Liver (tissue), 8 donors: ENCODE measurements at regions not wholly inside any gene's neighbourhood (a gene's known extent, or its start where the extent isn't known, plus 50 kb on each side); places are given as distances from the start of the nearest gene placed in this dataset.

Source experiments
- DNase-seq: peaks from one replicate; pipeline ENCODE4 v3.0.0-alpha.2; 2017; ENCODE audit warnings: low spot score
- H3K27ac ChIP-seq, 2 donors: one replicate each; pipeline ENCODE4 v1.7.0; 2013; ENCODE audit warnings: inconsistent platforms in 2 of 2, low read length in 2 of 2, control low read depth in 1 of 2, low read depth in 1 of 2, mild to moderate bottlenecking in 1 of 2
- H3K27me3 ChIP-seq, 4 donors: one replicate each; pipeline versions ENCODE4 v1.6.1 to v1.7.0; 2013; ENCODE audit warnings: low read length in 3 of 4, inconsistent platforms in 1 of 4, mild to moderate bottlenecking in 1 of 4, moderate library complexity in 1 of 4; ENCODE audit not compliant: control insufficient read depth in 4 of 4, insufficient read depth in 4 of 4
- H3K36me3 ChIP-seq, 4 donors: one replicate each; pipeline versions ENCODE4 v1.6.1 to v1.7.0; 2013; ENCODE audit warnings: low read length in 3 of 4, mild to moderate bottlenecking in 3 of 4, low read depth in 1 of 4, moderate library complexity in 1 of 4; ENCODE audit not compliant: control insufficient read depth in 4 of 4, insufficient read depth in 3 of 4
- H3K4me1 ChIP-seq, 4 donors: one replicate each; pipeline versions ENCODE4 v1.6.1 to v1.7.0; 2013; ENCODE audit warnings: low read length in 3 of 4, mild to moderate bottlenecking in 3 of 4, moderate library complexity in 1 of 4; ENCODE audit not compliant: control insufficient read depth in 4 of 4, insufficient read depth in 4 of 4
- H3K4me3 ChIP-seq, 3 donors: one replicate each; pipeline versions ENCODE4 v1.6.1 to v1.7.0; 2013; ENCODE audit warnings: low read length in 3 of 3, control low read depth in 1 of 3, low read depth in 1 of 3, mild to moderate bottlenecking in 1 of 3
- H3K9ac ChIP-seq, 2 donors: one replicate each; pipeline ENCODE4 v1.7.0; 2013; ENCODE audit warnings: low read length in 2 of 2, mild to moderate bottlenecking in 2 of 2, moderate library complexity in 2 of 2, control low read depth in 1 of 2, low read depth in 1 of 2
- H3K9me3 ChIP-seq, 4 donors: one replicate each; pipeline versions ENCODE4 v1.6.1 to v1.7.0; 2013; ENCODE audit warnings: low read length in 3 of 4; ENCODE audit not compliant: control insufficient read depth in 4 of 4
- EGR1 ChIP-seq, 2 donors: IDR thresholded peaks; 2 replicates each; pipeline ENCODE4 v1.6.1; 2016 to 2018; ENCODE audit warnings: antibody characterized with exemption in 2 of 2, low read depth in 2 of 2
- FOXA1 ChIP-seq: IDR thresholded peaks from 2 replicates; pipeline ENCODE4 v1.6.1; 2016; ENCODE audit warnings: antibody characterized with exemption
- GABPA ChIP-seq, 2 donors: IDR thresholded peaks in 1 of 2; conservative IDR thresholded peaks in 1 of 2; 2 replicates each; pipeline ENCODE4 v1.6.1; 2016; ENCODE audit warnings: antibody characterized with exemption in 2 of 2, mild to moderate bottlenecking in 1 of 2, moderate library complexity in 1 of 2
- HNF4A ChIP-seq, 2 donors: conservative IDR thresholded peaks; 2 replicates each; pipeline ENCODE4 v1.6.1; 2016; ENCODE audit warnings: antibody characterized with exemption in 2 of 2, mild to moderate bottlenecking in 2 of 2
- HNF4G ChIP-seq: IDR thresholded peaks from 2 replicates; pipeline ENCODE4 v1.6.1; 2016; ENCODE audit warnings: antibody characterized with exemption
- JUND ChIP-seq, 2 donors: IDR thresholded peaks; 2 replicates each; pipeline ENCODE4 v1.6.1; 2016; ENCODE audit warnings: antibody characterized with exemption in 2 of 2
- MAX ChIP-seq: IDR thresholded peaks from 2 replicates; pipeline ENCODE4 v1.6.1; 2016; ENCODE audit warnings: antibody characterized with exemption
- NR2F2 ChIP-seq: IDR thresholded peaks from 2 replicates; pipeline ENCODE4 v1.6.1; 2016; ENCODE audit warnings: antibody characterized with exemption
- RAD21 ChIP-seq, 2 donors: IDR thresholded peaks; 2 replicates each; pipeline ENCODE4 v1.6.1; 2016; ENCODE audit warnings: antibody characterized with exemption in 2 of 2, mild to moderate bottlenecking in 2 of 2
- RXRA ChIP-seq, 2 donors: IDR thresholded peaks; 2 replicates each; pipeline ENCODE4 v1.6.1; 2017 to 2018; ENCODE audit warnings: antibody characterized with exemption in 2 of 2, mild to moderate bottlenecking in 1 of 2
- SP1 ChIP-seq: IDR thresholded peaks from 2 replicates; pipeline ENCODE4 v1.6.1; 2018; ENCODE audit warnings: antibody characterized with exemption, mild to moderate bottlenecking
- TAF1 ChIP-seq: conservative IDR thresholded peaks from 2 replicates; pipeline ENCODE4 v1.6.1; 2016; ENCODE audit warnings: antibody characterized with exemption, mild to moderate bottlenecking
- YY1 ChIP-seq: IDR thresholded peaks from 2 replicates; pipeline ENCODE4 v1.6.1; 2016; ENCODE audit warnings: antibody characterized with exemption, mild to moderate bottlenecking
- WGBS: extraction: QIAGEN DNeasy Blood & Tissue Kit; methylation state at CpG from one replicate; pipeline ENCODE4 v1.1.7; 2013; 5-methylcytosine and 5-hydroxymethylcytosine counted together
- TF ChIP-seq, protein P1 (sequence below): IDR thresholded peaks from 2 replicates; pipeline ENCODE4 v1.6.1; 2016; ENCODE audit warnings: antibody characterized with exemption
- TF ChIP-seq, protein P2 (sequence below): fragments of 150-350 bp; IDR thresholded peaks from 2 replicates; pipeline ENCODE4 v1.5.1; 2017; ENCODE audit warnings: improper control_type of control experiment, low read depth, low read length; ENCODE audit not compliant: missing input control
- TF ChIP-seq, protein P3 (sequence below): IDR thresholded peaks from 2 replicates; pipeline ENCODE4 v1.6.1; 2016; ENCODE audit warnings: antibody characterized with exemption
- TF ChIP-seq, protein P4 (sequence below): IDR thresholded peaks from 2 replicates; pipeline ENCODE4 v1.6.1; 2016; ENCODE audit warnings: antibody characterized with exemption, mild to moderate bottlenecking
- donor health status: healthy.
- donor health status: healthy.
- donor health status: healthy.
- donor health status: healthy.
- donor health status: healthy.

GRCh38 chr16:5971924-5972323 lies 874.3 kb upstream of the EEF2KMT start:
- H3K9ac ChIP-seq: no peak overlapping the region
- TF ChIP-seq NR2F2: no peak
- no peak for TF ChIP-seq GABPA (IDR thresholded peaks at IDR 0.05 in 1 of 2, conservative IDR thresholded peaks at IDR 0.05 in 1 of 2)
- TF ChIP-seq HNF4A (conservative IDR thresholded peaks at IDR 0.05): no peak
- TF ChIP-seq MAX: no peak
- no peak for TF ChIP-seq SP1
- no peak for TF ChIP-seq RAD21 (IDR thresholded peaks at IDR 0.05)
- no peak for TF ChIP-seq JUND (IDR thresholded peaks at IDR 0.05)
- TF ChIP-seq YY1: no peak
- TF ChIP-seq HNF4G: no peak
- TF ChIP-seq RXRA (IDR thresholded peaks at IDR 0.05): no peak
- TF ChIP-seq, protein P1, sequence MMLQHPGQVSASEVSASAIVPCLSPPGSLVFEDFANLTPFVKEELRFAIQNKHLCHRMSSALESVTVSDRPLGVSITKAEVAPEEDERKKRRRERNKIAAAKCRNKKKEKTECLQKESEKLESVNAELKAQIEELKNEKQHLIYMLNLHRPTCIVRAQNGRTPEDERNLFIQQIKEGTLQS: no peak
- TF ChIP-seq TAF1: no peak
- TF ChIP-seq FOXA1: no peak
- TF ChIP-seq, protein P2, sequence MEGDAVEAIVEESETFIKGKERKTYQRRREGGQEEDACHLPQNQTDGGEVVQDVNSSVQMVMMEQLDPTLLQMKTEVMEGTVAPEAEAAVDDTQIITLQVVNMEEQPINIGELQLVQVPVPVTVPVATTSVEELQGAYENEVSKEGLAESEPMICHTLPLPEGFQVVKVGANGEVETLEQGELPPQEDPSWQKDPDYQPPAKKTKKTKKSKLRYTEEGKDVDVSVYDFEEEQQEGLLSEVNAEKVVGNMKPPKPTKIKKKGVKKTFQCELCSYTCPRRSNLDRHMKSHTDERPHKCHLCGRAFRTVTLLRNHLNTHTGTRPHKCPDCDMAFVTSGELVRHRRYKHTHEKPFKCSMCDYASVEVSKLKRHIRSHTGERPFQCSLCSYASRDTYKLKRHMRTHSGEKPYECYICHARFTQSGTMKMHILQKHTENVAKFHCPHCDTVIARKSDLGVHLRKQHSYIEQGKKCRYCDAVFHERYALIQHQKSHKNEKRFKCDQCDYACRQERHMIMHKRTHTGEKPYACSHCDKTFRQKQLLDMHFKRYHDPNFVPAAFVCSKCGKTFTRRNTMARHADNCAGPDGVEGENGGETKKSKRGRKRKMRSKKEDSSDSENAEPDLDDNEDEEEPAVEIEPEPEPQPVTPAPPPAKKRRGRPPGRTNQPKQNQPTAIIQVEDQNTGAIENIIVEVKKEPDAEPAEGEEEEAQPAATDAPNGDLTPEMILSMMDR: no peak
- no peak for TF ChIP-seq EGR1 (IDR thresholded peaks at IDR 0.05; ENCODE audit: low read depth in 2 of 2)
- 71% methylated on average over 2 of the region's 2 CpGs for whole genome bisulfite sequencing
- peaks cover 0 to 15% (median 2%) of the 10 kb centered on the region in 4 donors for H3K9me3 ChIP-seq
- no peaks in the 10 kb centered on the region for H3K36me3 ChIP-seq
- H3K4me1 ChIP-seq: no peaks in the 10 kb centered on the region
- peaks cover 0 to 5% (median 0%) of the 10 kb centered on the region in 4 donors for H3K27me3 ChIP-seq
- DNase-seq: no peak
- no peak overlapping the region for H3K27ac ChIP-seq
- no peak overlapping the region for H3K4me3 ChIP-seq

GRCh38 chr16:5971106-5971505 lies 873.5 kb upstream of the EEF2KMT start:
- peaks cover 0 to 15% (median 2%) of the 10 kb centered on the region in 4 donors for H3K9me3 ChIP-seq
- no peak overlapping the region for H3K4me3 ChIP-seq
- no peak for DNase-seq
- TF ChIP-seq TAF1 (no peak), MAX (no peak), YY1 (no peak), HNF4G (no peak)
- H3K27me3 ChIP-seq: peaks cover 0 to 5% (median 0%) of the 10 kb centered on the region in 4 donors
- H3K36me3 ChIP-seq: no peaks in the 10 kb centered on the region
- no peak overlapping the region for H3K9ac ChIP-seq
- WGBS: 51% methylated on average over 2 of the region's 2 CpGs
- no peaks in the 10 kb centered on the region for H3K4me1 ChIP-seq
- no peak overlapping the region for H3K27ac ChIP-seq

DNA sequence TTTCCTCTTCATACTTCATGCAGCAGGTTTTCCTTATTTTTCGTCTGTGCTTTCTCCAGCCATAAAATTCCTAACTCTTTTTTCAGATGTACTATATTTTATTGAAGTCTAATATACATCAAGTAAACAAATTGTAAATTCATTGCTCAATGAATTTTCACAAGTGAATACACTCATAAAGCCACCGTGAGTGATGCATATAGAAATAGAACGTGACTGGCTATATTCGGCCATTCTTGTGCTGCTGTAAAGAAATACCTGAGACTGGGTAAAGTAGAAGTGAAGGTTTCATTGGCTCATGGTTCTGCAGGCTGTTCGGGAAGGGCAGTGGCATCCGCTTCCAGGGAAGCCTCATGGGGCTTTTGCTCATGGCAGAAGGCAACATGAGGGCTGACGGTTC lies 868.4 kb upstream of the EEF2KMT start:
- WGBS: 68% methylated on average over 7 of the region's 7 CpGs
- H3K9me3 ChIP-seq: peaks cover 0 to 12% (median 3%) of the 10 kb centered on the region in 4 donors
- H3K27ac ChIP-seq: no peak overlapping the region
- H3K27me3 ChIP-seq: peaks cover 0 to 11% (median 0%) of the 10 kb centered on the region in 4 donors
- H3K9ac ChIP-seq: no peak overlapping the region
- H3K36me3 ChIP-seq: no peaks in the 10 kb centered on the region
- H3K4me1 ChIP-seq: no peaks in the 10 kb centered on the region
- no peak overlapping the region for H3K4me3 ChIP-seq
- TF ChIP-seq, protein P3, sequence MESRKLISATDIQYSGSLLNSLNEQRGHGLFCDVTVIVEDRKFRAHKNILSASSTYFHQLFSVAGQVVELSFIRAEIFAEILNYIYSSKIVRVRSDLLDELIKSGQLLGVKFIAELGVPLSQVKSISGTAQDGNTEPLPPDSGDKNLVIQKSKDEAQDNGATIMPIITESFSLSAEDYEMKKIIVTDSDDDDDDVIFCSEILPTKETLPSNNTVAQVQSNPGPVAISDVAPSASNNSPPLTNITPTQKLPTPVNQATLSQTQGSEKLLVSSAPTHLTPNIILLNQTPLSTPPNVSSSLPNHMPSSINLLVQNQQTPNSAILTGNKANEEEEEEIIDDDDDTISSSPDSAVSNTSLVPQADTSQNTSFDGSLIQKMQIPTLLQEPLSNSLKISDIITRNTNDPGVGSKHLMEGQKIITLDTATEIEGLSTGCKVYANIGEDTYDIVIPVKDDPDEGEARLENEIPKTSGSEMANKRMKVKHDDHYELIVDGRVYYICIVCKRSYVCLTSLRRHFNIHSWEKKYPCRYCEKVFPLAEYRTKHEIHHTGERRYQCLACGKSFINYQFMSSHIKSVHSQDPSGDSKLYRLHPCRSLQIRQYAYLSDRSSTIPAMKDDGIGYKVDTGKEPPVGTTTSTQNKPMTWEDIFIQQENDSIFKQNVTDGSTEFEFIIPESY: no peak
- TF ChIP-seq, protein P4, sequence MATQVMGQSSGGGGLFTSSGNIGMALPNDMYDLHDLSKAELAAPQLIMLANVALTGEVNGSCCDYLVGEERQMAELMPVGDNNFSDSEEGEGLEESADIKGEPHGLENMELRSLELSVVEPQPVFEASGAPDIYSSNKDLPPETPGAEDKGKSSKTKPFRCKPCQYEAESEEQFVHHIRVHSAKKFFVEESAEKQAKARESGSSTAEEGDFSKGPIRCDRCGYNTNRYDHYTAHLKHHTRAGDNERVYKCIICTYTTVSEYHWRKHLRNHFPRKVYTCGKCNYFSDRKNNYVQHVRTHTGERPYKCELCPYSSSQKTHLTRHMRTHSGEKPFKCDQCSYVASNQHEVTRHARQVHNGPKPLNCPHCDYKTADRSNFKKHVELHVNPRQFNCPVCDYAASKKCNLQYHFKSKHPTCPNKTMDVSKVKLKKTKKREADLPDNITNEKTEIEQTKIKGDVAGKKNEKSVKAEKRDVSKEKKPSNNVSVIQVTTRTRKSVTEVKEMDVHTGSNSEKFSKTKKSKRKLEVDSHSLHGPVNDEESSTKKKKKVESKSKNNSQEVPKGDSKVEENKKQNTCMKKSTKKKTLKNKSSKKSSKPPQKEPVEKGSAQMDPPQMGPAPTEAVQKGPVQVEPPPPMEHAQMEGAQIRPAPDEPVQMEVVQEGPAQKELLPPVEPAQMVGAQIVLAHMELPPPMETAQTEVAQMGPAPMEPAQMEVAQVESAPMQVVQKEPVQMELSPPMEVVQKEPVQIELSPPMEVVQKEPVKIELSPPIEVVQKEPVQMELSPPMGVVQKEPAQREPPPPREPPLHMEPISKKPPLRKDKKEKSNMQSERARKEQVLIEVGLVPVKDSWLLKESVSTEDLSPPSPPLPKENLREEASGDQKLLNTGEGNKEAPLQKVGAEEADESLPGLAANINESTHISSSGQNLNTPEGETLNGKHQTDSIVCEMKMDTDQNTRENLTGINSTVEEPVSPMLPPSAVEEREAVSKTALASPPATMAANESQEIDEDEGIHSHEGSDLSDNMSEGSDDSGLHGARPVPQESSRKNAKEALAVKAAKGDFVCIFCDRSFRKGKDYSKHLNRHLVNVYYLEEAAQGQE: no peak
- TF ChIP-seq NR2F2 (no peak), TAF1 (no peak), GABPA (IDR thresholded peaks at IDR 0.05 in 1 of 2, conservative IDR thresholded peaks at IDR 0.05 in 1 of 2) (no peak), FOXA1 (no peak)
- no peak for DNase-seq
